ENCODE measurements at regions not wholly inside any gene's neighbourhood (a gene's known extent, or its start where the extent isn't known, plus 50 kb on each side); places are given as distances from the start of the nearest gene placed in this dataset.

GRCh38 chr15:47565949-47566348 lies 151.4 kb upstream of the SEMA6D start:
- DNase-seq (ENCODE audit: low read depth in 2 of 2), result no peak

- DNase-seq (ENCODE audit: low read depth in 2 of 2), result no peak
Observed at GRCh38 chr15:47566610-47567009, 150.7 kb upstream of the SEMA6D start.

- DNase-seq (ENCODE audit: low read depth in 2 of 2), result no peak
Observed at GRCh38 chr15:47568030-47568429, 149.3 kb upstream of the SEMA6D start.

- no peak for DNase-seq (ENCODE audit: low read depth in 2 of 2)
Observed at GRCh38 chr15:47570044-47570443, 147.3 kb upstream of the SEMA6D start.

DNA sequence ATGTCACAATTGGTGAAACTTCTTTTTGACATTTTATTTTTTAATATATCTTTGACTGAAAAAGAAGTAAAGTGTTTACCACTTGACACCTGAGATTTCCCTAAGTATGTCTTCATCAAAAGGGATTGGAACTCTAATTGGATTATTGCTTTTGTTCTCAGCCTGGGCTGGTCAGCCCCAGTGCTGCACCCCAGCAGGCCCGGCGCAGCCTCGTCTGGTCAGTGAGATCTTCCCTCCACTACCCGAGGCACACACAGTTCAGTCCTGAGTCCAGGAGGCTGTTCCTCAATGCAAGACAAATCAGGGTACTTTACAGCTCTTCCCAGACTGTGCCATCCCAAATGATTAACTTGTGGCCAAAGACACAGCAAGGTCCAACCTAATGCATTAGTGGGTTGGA lies 146.9 kb upstream of the SEMA6D start:
- DNase-seq (ENCODE audit: low read depth in 2 of 2), result no peak

DNA sequence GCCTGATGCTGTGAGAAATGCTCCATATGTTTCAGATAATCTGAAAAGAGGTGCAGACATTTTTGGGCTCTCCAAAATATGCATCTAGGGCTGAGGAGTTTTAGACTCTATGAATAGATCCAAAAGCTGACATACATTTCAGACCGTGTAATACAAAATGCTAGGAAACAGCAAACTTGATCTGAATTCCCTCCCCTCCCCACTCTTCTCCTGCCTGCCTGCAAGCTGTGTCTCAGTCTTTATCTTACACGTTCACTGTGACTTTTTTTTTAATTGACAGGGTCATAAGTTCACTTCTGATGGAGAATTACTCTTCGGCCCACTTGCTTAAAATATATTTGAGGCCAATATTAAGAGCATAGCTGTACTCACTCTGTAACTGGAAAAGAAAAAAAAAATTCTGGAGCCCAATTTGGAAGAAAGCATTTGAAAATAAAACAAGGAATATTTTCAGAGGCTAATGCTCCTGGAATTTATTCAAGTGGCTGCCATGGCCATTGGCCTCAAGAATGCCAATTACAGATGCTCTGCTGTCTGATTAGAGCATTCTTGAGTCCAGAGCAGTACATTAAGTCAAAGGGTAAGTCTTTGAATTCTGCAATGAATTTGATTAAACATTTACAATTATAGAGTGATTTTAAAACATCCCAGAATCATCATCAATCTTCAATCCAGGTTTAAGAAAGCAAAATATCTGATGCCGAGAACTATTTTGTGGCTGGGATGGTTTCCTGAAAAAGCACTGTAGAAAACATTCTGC lies 146.2 kb upstream of the SEMA6D start:
- no peak for DNase-seq (ENCODE audit: low read depth in 2 of 2)

GRCh38 chr15:47573673-47574072 lies 143.6 kb upstream of the SEMA6D start:
- DNase-seq (ENCODE audit: low read depth in 2 of 2), result no peak

DNA sequence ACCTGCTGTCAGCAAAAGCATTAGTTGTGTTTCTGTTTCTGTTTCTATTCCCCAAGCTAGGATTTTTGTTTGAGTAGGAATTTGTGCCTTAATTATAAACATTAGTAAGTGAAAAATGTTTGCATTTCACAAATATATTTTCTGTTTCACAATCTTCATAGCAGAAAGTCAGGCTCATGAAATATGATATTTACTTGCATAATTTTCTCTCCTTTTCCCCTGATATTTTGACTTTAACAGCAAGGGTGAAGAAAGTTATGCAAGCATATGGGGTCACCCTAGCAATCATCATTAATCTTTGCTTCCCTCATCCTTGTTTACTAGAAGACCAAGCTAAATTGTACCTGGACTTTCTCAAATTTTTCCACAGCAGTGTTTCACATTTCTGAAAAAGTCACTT lies 140.3 kb upstream of the SEMA6D start:
- DNase-seq (ENCODE audit: low read depth in 2 of 2), result no peak

DNA sequence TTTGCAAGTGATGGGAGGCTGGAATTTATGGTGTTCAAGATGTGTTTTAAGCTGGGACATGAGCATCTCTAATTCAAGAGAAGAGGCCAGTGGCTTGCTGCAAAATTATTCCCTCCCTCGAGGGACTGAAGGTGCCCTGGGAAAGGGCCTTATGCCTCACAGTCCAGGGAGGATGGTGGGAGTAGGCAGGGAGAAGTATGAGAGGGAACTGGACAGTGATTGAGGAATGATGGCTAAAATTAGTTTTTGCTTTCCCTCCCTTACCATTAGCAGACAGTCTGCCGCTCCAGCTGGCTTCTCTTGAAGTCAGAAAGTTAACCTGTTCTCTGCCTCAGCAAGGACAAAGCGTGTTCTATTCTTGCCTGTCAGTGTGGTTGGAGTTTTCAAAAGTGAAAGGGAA lies 139.8 kb upstream of the SEMA6D start:
- DNase-seq (ENCODE audit: low read depth in 2 of 2), result no peak

DNA sequence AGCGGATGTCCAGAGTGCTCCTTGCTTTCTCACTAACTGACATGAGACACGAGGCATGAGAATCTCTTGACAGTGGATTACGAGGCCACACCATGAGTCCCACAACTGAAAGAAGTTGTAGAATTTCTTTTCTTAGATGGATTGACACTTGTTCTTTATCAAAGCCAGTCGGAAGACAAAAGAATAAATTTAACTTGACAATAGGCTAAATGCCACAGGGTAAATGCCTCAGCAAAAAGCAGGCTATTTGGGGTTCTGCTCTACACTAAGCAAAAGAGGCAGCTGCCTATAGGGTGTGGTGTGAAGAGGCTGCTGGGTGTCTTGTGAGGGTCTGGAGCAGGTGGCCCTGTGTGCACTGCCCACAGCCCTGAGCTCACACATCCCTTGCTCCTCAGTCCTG lies 135.1 kb upstream of the SEMA6D start:
- DNase-seq (ENCODE audit: low read depth in 2 of 2), result no peak

DNA sequence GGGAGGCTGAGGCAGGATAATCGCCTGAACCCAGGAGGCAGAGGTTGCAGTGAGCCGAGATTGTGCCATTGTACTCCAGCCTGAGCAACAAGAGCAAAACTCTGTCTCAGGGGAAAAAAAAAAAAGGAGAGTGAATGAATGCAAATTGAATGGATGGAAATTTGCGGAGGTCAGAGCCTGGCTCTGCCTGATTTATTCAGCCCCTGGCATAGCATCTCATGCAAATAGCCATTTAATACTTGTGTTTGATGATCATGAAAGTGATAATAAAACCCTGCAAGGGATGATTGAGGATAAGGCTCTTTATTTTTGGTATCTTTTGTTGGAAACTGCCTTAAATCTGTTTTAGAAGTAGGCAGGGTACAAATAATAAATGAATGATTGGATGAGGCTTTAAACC lies 133.0 kb upstream of the SEMA6D start:
- DNase-seq (ENCODE audit: low read depth in 2 of 2), result no peak

- no peak for DNase-seq (ENCODE audit: low read depth in 2 of 2)
Observed at GRCh38 chr15:47586653-47587224, 130.6 kb upstream of the SEMA6D start.

DNA sequence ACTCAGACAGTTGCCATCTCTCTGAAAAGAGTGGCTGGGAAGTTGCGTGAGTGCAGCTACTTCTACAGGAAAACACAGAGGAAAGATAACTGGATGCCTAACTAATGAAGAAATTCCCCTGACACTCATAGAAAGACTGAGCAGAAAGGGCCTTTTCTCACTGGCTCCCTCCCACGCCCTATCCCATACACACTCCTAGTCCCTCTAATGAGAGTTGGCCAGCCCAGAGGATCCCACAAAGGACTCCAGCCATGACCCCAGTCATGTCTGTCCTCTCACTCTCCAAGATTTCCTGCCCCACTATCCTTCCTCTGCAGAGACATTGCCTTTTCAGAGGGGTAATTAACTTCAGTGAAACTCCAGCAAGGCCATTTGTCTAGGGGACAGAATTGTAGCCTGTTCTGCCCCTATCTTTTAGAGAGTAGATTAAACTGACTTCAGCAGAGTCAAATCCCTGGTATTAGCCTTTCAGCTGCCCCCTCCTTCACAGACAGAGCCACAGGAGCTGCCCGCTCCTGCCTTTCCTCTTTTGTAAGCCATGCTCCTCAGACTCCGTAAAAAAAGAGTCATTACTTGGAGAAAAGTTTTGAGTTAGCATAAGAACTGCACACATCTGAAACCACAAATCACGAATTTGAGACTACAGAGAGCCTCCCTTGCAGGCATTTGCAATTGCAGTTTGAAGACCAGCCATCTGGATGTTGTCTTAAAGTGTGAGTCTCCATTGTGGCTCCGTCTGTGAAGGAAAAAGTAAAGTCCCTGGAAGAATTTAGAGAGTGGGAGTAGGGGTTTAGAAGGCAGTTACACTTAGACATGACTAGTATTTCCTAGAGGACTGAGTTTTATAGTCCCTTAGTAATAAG lies 129.1 kb upstream of the SEMA6D start:
- no peak for DNase-seq (ENCODE audit: low read depth in 2 of 2)

DNA sequence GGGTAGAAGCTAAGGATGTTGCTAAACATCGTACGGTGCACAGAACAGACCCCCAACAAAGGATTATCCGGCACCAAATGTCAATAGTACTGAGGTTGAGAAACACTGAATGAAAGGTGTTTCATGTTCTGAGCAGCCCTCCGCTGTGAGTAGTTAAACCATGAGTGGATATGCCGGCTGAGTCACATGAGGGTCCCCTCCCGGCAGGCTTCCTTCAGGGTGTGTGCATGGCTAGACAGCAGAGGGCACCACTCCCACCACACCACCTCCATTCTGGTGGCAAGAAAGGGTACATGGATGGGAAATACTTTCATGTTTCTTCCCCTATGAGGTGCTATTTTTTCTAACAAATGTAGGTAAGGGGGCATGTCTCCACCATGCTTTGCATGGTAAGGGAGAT lies 128.3 kb upstream of the SEMA6D start:
- DNase-seq (ENCODE audit: low read depth in 2 of 2), result no peak

DNA sequence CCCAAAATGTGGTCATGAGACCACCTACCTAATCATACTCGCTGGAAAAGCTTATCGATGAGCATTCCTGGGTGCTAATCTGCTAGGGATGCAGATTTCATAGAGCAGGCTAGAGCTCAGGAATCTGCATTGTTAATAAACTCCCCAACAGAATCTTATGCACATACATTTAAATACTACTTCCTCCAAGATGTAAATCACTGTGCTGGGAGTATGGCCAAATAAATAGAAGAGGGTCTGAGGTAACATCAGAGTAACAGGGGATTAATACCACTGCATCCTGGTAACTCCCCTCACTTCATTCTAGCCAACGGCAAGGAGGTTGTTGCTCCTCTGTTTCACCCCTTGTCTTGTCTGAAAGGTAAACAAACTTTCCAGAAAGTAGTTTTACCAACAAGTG lies 118.3 kb upstream of the SEMA6D start:
- no peak for DNase-seq (ENCODE audit: low read depth in 2 of 2)

- DNase-seq (ENCODE audit: low read depth in 2 of 2), result no peak
Observed at GRCh38 chr15:47599806-47600205, 117.5 kb upstream of the SEMA6D start.

DNA sequence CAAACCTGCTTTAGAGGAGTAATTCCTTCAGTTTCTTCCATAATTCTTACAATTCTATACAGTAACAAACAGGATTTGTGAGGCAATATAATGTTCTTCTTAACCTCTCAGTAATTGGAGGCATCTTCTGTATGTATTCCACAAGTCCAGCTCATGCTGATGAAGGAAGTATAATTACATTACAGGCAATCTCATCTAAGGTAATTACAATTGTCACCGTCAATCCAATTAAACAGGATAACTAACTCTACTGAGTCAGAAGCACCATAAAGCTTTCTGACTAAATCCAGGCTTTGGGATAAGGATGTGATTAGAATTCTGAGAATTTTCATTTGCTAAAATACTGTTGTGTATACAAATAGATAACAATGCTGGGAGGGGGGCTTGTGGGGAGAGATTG lies 115.2 kb upstream of the SEMA6D start:
- no peak for DNase-seq (ENCODE audit: low read depth in 2 of 2)

- DNase-seq (ENCODE audit: low read depth in 2 of 2), result no peak
Observed at GRCh38 chr15:47603026-47603425, 114.3 kb upstream of the SEMA6D start.

GRCh38 chr15:47607695-47608094 lies 109.6 kb upstream of the SEMA6D start:
- no peak for DNase-seq (ENCODE audit: low read depth in 2 of 2)

GRCh38 chr15:47609693-47610092 lies 107.6 kb upstream of the SEMA6D start:
- DNase-seq (ENCODE audit: low read depth in 2 of 2), result no peak

- no peak for DNase-seq (ENCODE audit: low read depth in 2 of 2)
Observed at GRCh38 chr15:47610736-47611135, 106.6 kb upstream of the SEMA6D start.

GRCh38 chr15:47614360-47615011 lies 102.8 kb upstream of the SEMA6D start:
- no peak for DNase-seq (ENCODE audit: low read depth in 2 of 2)
